H9 (cell line): ENCODE measurements at regions not wholly inside any gene's neighbourhood (a gene's known extent, or its start where the extent isn't known, plus 50 kb on each side); places are given as distances from the start of the nearest gene placed in this dataset.

Experiments used
- DNase-seq: peaks from one replicate; pipeline ENCODE4 v3.0.0-alpha.2; 2017
- H2AFZ ChIP-seq: one replicate; pipeline ENCODE4 v1.6.1; 2013; ENCODE audit warnings: mild to moderate bottlenecking, low read length, control low read depth, moderate library complexity
- H2AK5ac ChIP-seq: 2 replicates; pipeline ENCODE4 v1.6.1; 2013; ENCODE audit warnings: low read length, control low read depth, mixed read lengths; ENCODE audit not compliant: insufficient read length
- H2BK120ac ChIP-seq: one replicate; pipeline ENCODE4 v1.6.1; 2013; ENCODE audit warnings: low read depth, mild to moderate bottlenecking, low read length, control low read depth, inconsistent platforms; ENCODE audit not compliant: poor library complexity, severe bottlenecking
- H2BK12ac ChIP-seq: 2 replicates; pipeline ENCODE4 v1.6.1; 2013; ENCODE audit warnings: low read length, control low read depth, mixed read lengths, low read depth; ENCODE audit not compliant: insufficient read length
- H2BK15ac ChIP-seq: 2 replicates; pipeline ENCODE4 v1.6.1; 2013; ENCODE audit warnings: low read depth, low read length, control low read depth
- H2BK20ac ChIP-seq: one replicate; pipeline ENCODE4 v1.6.1; 2013; ENCODE audit warnings: low read depth, mild to moderate bottlenecking, low read length, control low read depth, inconsistent platforms; ENCODE audit not compliant: poor library complexity, severe bottlenecking
- H2BK5ac ChIP-seq: 2 replicates; pipeline ENCODE4 v1.6.1; 2013; ENCODE audit warnings: low read length, control low read depth, mixed read lengths; ENCODE audit not compliant: insufficient read length
- H3K14ac ChIP-seq: 2 replicates; pipeline ENCODE4 v1.6.1; 2013; ENCODE audit warnings: low read length, control low read depth; ENCODE audit not compliant: insufficient read depth
- H3K18ac ChIP-seq: 2 replicates; pipeline ENCODE4 v1.6.1; 2013; ENCODE audit warnings: low read depth, mild to moderate bottlenecking, mixed read lengths, low read length, control low read depth; ENCODE audit not compliant: insufficient read length
- H3K23ac ChIP-seq: 2 replicates; pipeline ENCODE4 v1.6.1; 2013; ENCODE audit warnings: low read length, control low read depth, mixed read lengths, low read depth; ENCODE audit not compliant: insufficient read length
- H3K23me2 ChIP-seq: 2 replicates; pipeline ENCODE4 v1.6.1; 2013; ENCODE audit warnings: low read depth, mild to moderate bottlenecking, mixed read lengths, low read length, control low read depth; ENCODE audit not compliant: insufficient read length, poor library complexity, severe bottlenecking
- H3K27ac ChIP-seq: 2 replicates; pipeline ENCODE4 v1.5.1; 2013; ENCODE audit warnings: low read length, control low read depth, mixed read lengths, low read depth; ENCODE audit not compliant: insufficient read length
- H3K27me3 ChIP-seq: 2 replicates; pipeline ENCODE4 v1.6.1; 2013; ENCODE audit warnings: low read length, control low read depth, inconsistent platforms; ENCODE audit not compliant: insufficient read depth
- H3K4ac ChIP-seq: 2 replicates; pipeline ENCODE4 v1.6.1; 2013; ENCODE audit warnings: low read depth, mild to moderate bottlenecking, control low read depth, inconsistent platforms, low read length, moderate library complexity
- H3K4me1 ChIP-seq: 2 replicates; pipeline ENCODE4 v1.6.1; 2013; ENCODE audit warnings: low read length, control low read depth, inconsistent platforms; ENCODE audit not compliant: insufficient read depth
- H3K4me2 ChIP-seq: 2 replicates; pipeline ENCODE4 v1.6.1; 2013; ENCODE audit warnings: low read length, control low read depth, mixed read lengths; ENCODE audit not compliant: insufficient read length, insufficient read depth
- H3K56ac ChIP-seq: 2 replicates; pipeline ENCODE4 v1.6.1; 2013; ENCODE audit warnings: low read depth, mild to moderate bottlenecking, mixed read lengths, low read length, control low read depth; ENCODE audit not compliant: insufficient read length
- H3K79me1 ChIP-seq: 2 replicates; pipeline ENCODE4 v1.6.1; 2013; ENCODE audit warnings: low read depth, mild to moderate bottlenecking, moderate library complexity, low read length, control low read depth, inconsistent platforms; ENCODE audit not compliant: insufficient read depth, poor library complexity, severe bottlenecking
- H3K79me2 ChIP-seq: 2 replicates; pipeline ENCODE4 v1.6.1; 2013; ENCODE audit warnings: low read length, control low read depth, inconsistent platforms; ENCODE audit not compliant: insufficient read depth
- H3K9ac ChIP-seq: 2 replicates; pipeline ENCODE4 v1.6.1; 2013; ENCODE audit warnings: low read length, control low read depth, mixed read lengths; ENCODE audit not compliant: insufficient read length; ENCODE audit errors: extremely low read depth
- H3K9me3 ChIP-seq: one replicate; pipeline ENCODE4 v1.6.1; 2013; ENCODE audit warnings: low read depth, low read length, inconsistent platforms; ENCODE audit not compliant: control insufficient read depth
- H3T11ph ChIP-seq: one replicate; pipeline ENCODE4 v1.6.1; 2013; ENCODE audit warnings: mild to moderate bottlenecking, low read length, control low read depth, inconsistent platforms
- H4K20me1 ChIP-seq: one replicate; pipeline ENCODE4 v1.6.1; 2013; ENCODE audit not compliant: control insufficient read depth, insufficient read length, insufficient read depth
- H4K5ac ChIP-seq: 2 replicates; pipeline ENCODE4 v1.6.1; 2013; ENCODE audit warnings: low read depth, mild to moderate bottlenecking, mixed read lengths, low read length, control low read depth; ENCODE audit not compliant: insufficient read length
- H4K8ac ChIP-seq: replicated peaks from 2 replicates; pipeline ENCODE4 v1.6.1; 2013; ENCODE audit warnings: low read length, control low read depth, mixed read lengths, low read depth; ENCODE audit not compliant: insufficient read length
- H4K91ac ChIP-seq: 2 replicates; pipeline ENCODE4 v1.6.1; 2013; ENCODE audit warnings: low read depth, mild to moderate bottlenecking, moderate library complexity, mixed read lengths, low read length, control low read depth; ENCODE audit not compliant: insufficient read length
- H3K27ac Mint-ChIP-seq, 3 experiments: 2 replicates in 2 of 3; 3 replicates in 1 of 3; pipeline ENCODE4 v1.8.0; 2020 to 2021; ENCODE audit warnings: mixed read lengths in 3 of 3, mild to moderate bottlenecking in 1 of 3, moderate library complexity in 1 of 3
- H3K27me3 Mint-ChIP-seq: 2 replicates; pipeline ENCODE4 v1.8.0; 2021; ENCODE audit warnings: low read depth, mild to moderate bottlenecking, moderate library complexity, mixed read lengths
- H3K36me3 Mint-ChIP-seq, 3 experiments: 2 replicates in 2 of 3; 3 replicates in 1 of 3; pipeline ENCODE4 v1.8.0; 2020 to 2021; ENCODE audit warnings: low read depth in 3 of 3, mixed read lengths in 3 of 3; ENCODE audit not compliant: insufficient read depth in 1 of 3
- H3K4me1 Mint-ChIP-seq, 2 experiments: 2 replicates each; pipeline ENCODE4 v1.8.0; 2020; ENCODE audit warnings: mixed read lengths in 2 of 2
- H3K4me3 Mint-ChIP-seq, 2 experiments: 2 replicates in 1 of 2; 3 replicates in 1 of 2; pipeline ENCODE4 v1.8.0; 2020 to 2021; ENCODE audit warnings: mild to moderate bottlenecking in 2 of 2, mixed read lengths in 2 of 2, moderate library complexity in 1 of 2
- H3K9me3 Mint-ChIP-seq, 2 experiments: 2 replicates in 1 of 2; 3 replicates in 1 of 2; pipeline ENCODE4 v1.8.0; 2020; ENCODE audit warnings: mild to moderate bottlenecking in 2 of 2, mixed read lengths in 2 of 2, moderate library complexity in 1 of 2
- CTCF ChIP-seq: fragments of 200-600 bp; sonication (generic); conservative IDR thresholded peaks from 3 replicates; pipeline ENCODE4 v1.8.0; 2021; ENCODE audit warnings: antibody characterized with exemption, mild to moderate bottlenecking
- WGBS: extraction: QIAGEN DNeasy Blood & Tissue Kit; methylation state at CpG from one replicate; pipeline ENCODE4 v1.1.7; 2013; ENCODE audit warnings: missing lambda C conversion rate, low lambda C conversion rate, mixed read lengths; ENCODE audit not compliant: insufficient read length; ENCODE audit errors: extremely low coverage; 5-methylcytosine and 5-hydroxymethylcytosine counted together

GRCh38 chr13:55727683-55728082 is 1413.0 kb upstream of the PRR20A start:
- no peak for TF ChIP-seq CTCF
- H3K79me1 ChIP-seq, result no peaks in the 10 kb centered on the region
- no peaks in the 10 kb centered on the region for H4K20me1 ChIP-seq
- no peaks in the 10 kb centered on the region for H3K23me2 ChIP-seq
- no peak overlapping the region for H3K23ac ChIP-seq
- H3K4me1 ChIP-seq, result 0 out of 2 replicates have a peak, but pooled peaks cover 3% of the 10 kb centered on the region
- Mint-ChIP-seq H3K4me3 (no peak overlapping the region), H3K27ac (no peak overlapping the region), H3K4me1 (peaks cover 7 to 11% of the 10 kb centered on the region in 2 experiments), H3K9me3 (no peaks in the 10 kb centered on the region), H3K27me3 (no peaks in the 10 kb centered on the region), H3K36me3 (peaks cover 3 to 6% (median 5%) of the 10 kb centered on the region in 3 experiments; a peak in 3 of 7 replicates)
- no peak overlapping the region for H2AFZ ChIP-seq
- H3T11ph ChIP-seq, result no peak overlapping the region
- no peak overlapping the region for H3K9ac ChIP-seq
- H2BK15ac ChIP-seq, result no peak overlapping the region
- H2BK120ac ChIP-seq, result no peak overlapping the region
- H3K27me3 ChIP-seq, result no peaks in the 10 kb centered on the region
- no peak overlapping the region for H3K18ac ChIP-seq
- DNase-seq, result no peak
- H3K9me3 ChIP-seq, result no peaks in the 10 kb centered on the region
- H4K8ac ChIP-seq, result no peak overlapping the region
- no peak overlapping the region for H2BK12ac ChIP-seq
- no peak overlapping the region for H4K5ac ChIP-seq
- H2BK20ac ChIP-seq, result no peak overlapping the region
- no peak overlapping the region for H3K56ac ChIP-seq
- H3K4me2 ChIP-seq, result no peak overlapping the region
- H2AK5ac ChIP-seq, result no peak overlapping the region
- WGBS, result no CpG with 5 or more reads among the region's 5 CpGs
- H2BK5ac ChIP-seq, result no peak overlapping the region
- no peak overlapping the region for H3K14ac ChIP-seq
- H3K27ac ChIP-seq, result no peak overlapping the region
- no peak overlapping the region for H4K91ac ChIP-seq
- no peaks in the 10 kb centered on the region for H3K79me2 ChIP-seq
- H3K4ac ChIP-seq, result no peak overlapping the region
